ENCODE measurements at regions not wholly inside any gene's neighbourhood (a gene's known extent, or its start where the extent isn't known, plus 50 kb on each side); places are given as distances from the start of the nearest gene placed in this dataset.

GRCh38 chr13:99655351-99656091 is 154.2 kb downstream of the TM9SF2 start:
- no peak for TF ChIP-seq POLR2AphosphoS5 (IDR thresholded peaks at IDR 0.05; ENCODE audit: low read depth, low read length)
- TF ChIP-seq TAF1 (IDR thresholded peaks at IDR 0.05; ENCODE audit: low read depth, low read length): no peak
- TF ChIP-seq POLR2A (IDR thresholded peaks at IDR 0.05; ENCODE audit: low read depth, low read length): no peak
- no peak for TF ChIP-seq SPI1 (IDR thresholded peaks at IDR 0.05; ENCODE audit: low read depth, low read length)
- TF ChIP-seq PAX5 (IDR thresholded peaks at IDR 0.05; ENCODE audit: insufficient read depth, low read length, severe bottlenecking): no peak
- no peak for TF ChIP-seq POU2F2 (IDR thresholded peaks at IDR 0.05; ENCODE audit: low read depth, low read length)
- DNase-seq (ENCODE audit: insufficient read length, low spot score) (no peak), FAIRE-seq (no peak)

GRCh38 chr13:99654076-99654475 is 152.8 kb downstream of the TM9SF2 start:
- DNase-seq (ENCODE audit: insufficient read length, low spot score) (no peak), FAIRE-seq (peak; percentile 31)
- TF ChIP-seq POU2F2 (IDR thresholded peaks at IDR 0.05; ENCODE audit: low read depth, low read length): no peak
- no peak for TF ChIP-seq SPI1 (IDR thresholded peaks at IDR 0.05; ENCODE audit: low read depth, low read length)
- TF ChIP-seq TAF1 (IDR thresholded peaks at IDR 0.05; ENCODE audit: low read depth, low read length): no peak
- TF ChIP-seq PAX5 (IDR thresholded peaks at IDR 0.05; ENCODE audit: insufficient read depth, low read length, severe bottlenecking): no peak
- TF ChIP-seq POLR2A (IDR thresholded peaks at IDR 0.05; ENCODE audit: low read depth, low read length): no peak
- no peak for TF ChIP-seq POLR2AphosphoS5 (IDR thresholded peaks at IDR 0.05; ENCODE audit: low read depth, low read length)

GRCh38 chr13:99653526-99653925 is 152.3 kb downstream of the TM9SF2 start:
- no peak for FAIRE-seq
- TF ChIP-seq POLR2AphosphoS5 (IDR thresholded peaks at IDR 0.05; ENCODE audit: low read depth, low read length) (no peak), POU2F2 (IDR thresholded peaks at IDR 0.05; ENCODE audit: low read depth, low read length) (no peak), SPI1 (IDR thresholded peaks at IDR 0.05; ENCODE audit: low read depth, low read length) (no peak), POLR2A (IDR thresholded peaks at IDR 0.05; ENCODE audit: low read depth, low read length) (no peak), TAF1 (IDR thresholded peaks at IDR 0.05; ENCODE audit: low read depth, low read length) (no peak), PAX5 (IDR thresholded peaks at IDR 0.05; ENCODE audit: insufficient read depth, low read length, severe bottlenecking) (no peak)
- no peak for DNase-seq (ENCODE audit: insufficient read length, low spot score)

GRCh38 chr13:99652901-99653300 is 151.6 kb downstream of the TM9SF2 start:
- FAIRE-seq (peak; percentile 13), DNase-seq (ENCODE audit: insufficient read length, low spot score) (no peak)
- TF ChIP-seq POLR2AphosphoS5 (IDR thresholded peaks at IDR 0.05; ENCODE audit: low read depth, low read length): no peak
- no peak for TF ChIP-seq POLR2A (IDR thresholded peaks at IDR 0.05; ENCODE audit: low read depth, low read length)
- no peak for TF ChIP-seq SPI1 (IDR thresholded peaks at IDR 0.05; ENCODE audit: low read depth, low read length)

DNA sequence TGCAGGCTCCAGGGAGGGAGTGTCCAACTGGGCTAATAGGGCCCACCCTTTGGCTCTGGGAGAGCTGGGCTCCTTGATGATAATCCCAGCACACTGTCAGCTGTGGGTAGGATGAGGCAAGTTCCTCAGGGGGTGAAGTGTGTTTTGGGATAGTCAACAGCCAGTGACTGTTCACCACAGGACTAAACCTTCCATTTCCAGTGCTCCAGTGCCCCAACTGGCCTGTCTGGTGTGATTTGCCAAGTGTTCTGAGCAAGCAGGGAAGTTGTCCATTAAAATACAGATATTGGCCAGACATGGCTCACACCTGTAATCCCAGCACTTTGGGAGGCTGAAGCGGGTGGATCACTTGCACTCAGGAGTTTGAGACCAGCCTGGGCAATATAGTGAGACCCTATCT is 150.9 kb downstream of the TM9SF2 start:
- FAIRE-seq (no peak), DNase-seq (ENCODE audit: insufficient read length, low spot score) (no peak)
- TF ChIP-seq POU2F2 (IDR thresholded peaks at IDR 0.05; ENCODE audit: low read depth, low read length) (no peak), TAF1 (IDR thresholded peaks at IDR 0.05; ENCODE audit: low read depth, low read length) (no peak), SPI1 (IDR thresholded peaks at IDR 0.05; ENCODE audit: low read depth, low read length) (no peak), PAX5 (IDR thresholded peaks at IDR 0.05; ENCODE audit: insufficient read depth, low read length, severe bottlenecking) (no peak), POLR2AphosphoS5 (IDR thresholded peaks at IDR 0.05; ENCODE audit: low read depth, low read length) (no peak), POLR2A (IDR thresholded peaks at IDR 0.05; ENCODE audit: low read depth, low read length) (no peak)

DNA sequence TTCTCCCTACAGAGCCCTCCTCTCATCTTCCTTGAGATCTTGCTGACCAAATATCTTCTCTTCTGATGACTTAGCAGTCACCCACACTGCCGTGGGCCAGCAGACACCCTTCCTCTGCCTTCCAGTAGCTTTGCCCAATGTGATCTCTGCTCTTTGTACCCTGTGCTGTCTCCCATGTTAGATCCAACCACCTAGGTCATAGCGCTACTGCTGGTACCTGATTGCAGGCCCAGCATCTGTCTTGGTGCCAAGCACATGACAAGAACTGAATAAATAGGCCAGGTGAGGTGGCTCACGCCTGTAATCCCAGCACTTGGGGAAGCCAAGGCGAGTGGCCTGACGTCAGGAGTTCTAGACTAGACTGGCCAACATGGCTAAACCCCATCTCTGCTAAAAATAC is 149.7 kb downstream of the TM9SF2 start:
- FAIRE-seq: no peak
- no peak for DNase-seq (ENCODE audit: insufficient read length, low spot score)
- TF ChIP-seq POLR2A (IDR thresholded peaks at IDR 0.05; ENCODE audit: low read depth, low read length): no peak

GRCh38 chr13:99650410-99650809 is 149.1 kb downstream of the TM9SF2 start:
- DNase-seq (ENCODE audit: insufficient read length, low spot score) (no peak), FAIRE-seq (no peak)
- TF ChIP-seq PAX5 (IDR thresholded peaks at IDR 0.05; ENCODE audit: insufficient read depth, low read length, severe bottlenecking) (no peak), SPI1 (IDR thresholded peaks at IDR 0.05; ENCODE audit: low read depth, low read length) (no peak), POLR2AphosphoS5 (IDR thresholded peaks at IDR 0.05; ENCODE audit: low read depth, low read length) (no peak), TAF1 (IDR thresholded peaks at IDR 0.05; ENCODE audit: low read depth, low read length) (no peak), POU2F2 (IDR thresholded peaks at IDR 0.05; ENCODE audit: low read depth, low read length) (no peak)

GRCh38 chr13:99648927-99649326 is 147.7 kb downstream of the TM9SF2 start:
- DNase-seq (ENCODE audit: insufficient read length, low spot score) (no peak), FAIRE-seq (no peak)
- TF ChIP-seq PAX5 (IDR thresholded peaks at IDR 0.05; ENCODE audit: insufficient read depth, low read length, severe bottlenecking) (no peak), POU2F2 (IDR thresholded peaks at IDR 0.05; ENCODE audit: low read depth, low read length) (no peak), TAF1 (IDR thresholded peaks at IDR 0.05; ENCODE audit: low read depth, low read length) (no peak), POLR2AphosphoS5 (IDR thresholded peaks at IDR 0.05; ENCODE audit: low read depth, low read length) (no peak), SPI1 (IDR thresholded peaks at IDR 0.05; ENCODE audit: low read depth, low read length) (no peak), POLR2A (IDR thresholded peaks at IDR 0.05; ENCODE audit: low read depth, low read length) (no peak)

DNA sequence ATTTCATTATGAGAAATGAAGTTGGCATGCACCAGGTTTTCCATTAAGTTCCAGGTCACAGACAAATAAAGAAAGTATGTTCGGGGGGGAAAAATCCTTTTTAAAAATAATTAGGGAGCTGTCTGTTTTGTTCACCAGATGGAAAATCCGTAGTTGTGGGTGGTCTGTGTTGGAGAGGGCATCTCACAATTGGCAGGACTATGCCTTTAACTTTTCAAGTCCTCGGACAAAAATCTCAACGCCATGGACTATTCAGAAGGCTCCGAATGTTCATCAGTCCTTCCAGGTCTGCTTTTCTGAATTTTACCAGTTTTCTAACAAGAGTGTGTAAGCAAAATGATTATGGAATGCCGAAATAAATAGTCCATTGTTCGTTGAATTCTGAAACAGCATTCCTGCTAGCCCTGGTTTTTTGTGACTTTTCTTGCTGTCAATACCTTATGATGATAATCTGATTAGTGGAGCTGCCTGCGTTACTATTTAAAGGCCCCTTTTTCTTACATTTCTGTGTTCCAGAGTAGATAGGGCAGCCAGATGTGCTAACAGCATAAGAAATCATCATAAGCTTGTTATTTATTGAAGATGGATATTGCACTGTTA is 146.9 kb downstream of the TM9SF2 start:
- TF ChIP-seq SPI1 (IDR thresholded peaks at IDR 0.05; ENCODE audit: low read depth, low read length) (no peak), POLR2AphosphoS5 (IDR thresholded peaks at IDR 0.05; ENCODE audit: low read depth, low read length) (no peak), POU2F2 (IDR thresholded peaks at IDR 0.05; ENCODE audit: low read depth, low read length) (no peak), PAX5 (IDR thresholded peaks at IDR 0.05; ENCODE audit: insufficient read depth, low read length, severe bottlenecking) (no peak), POLR2A (IDR thresholded peaks at IDR 0.05; ENCODE audit: low read depth, low read length) (no peak), TAF1 (IDR thresholded peaks at IDR 0.05; ENCODE audit: low read depth, low read length) (no peak)
- FAIRE-seq (no peak), DNase-seq (ENCODE audit: insufficient read length, low spot score) (no peak)

DNA sequence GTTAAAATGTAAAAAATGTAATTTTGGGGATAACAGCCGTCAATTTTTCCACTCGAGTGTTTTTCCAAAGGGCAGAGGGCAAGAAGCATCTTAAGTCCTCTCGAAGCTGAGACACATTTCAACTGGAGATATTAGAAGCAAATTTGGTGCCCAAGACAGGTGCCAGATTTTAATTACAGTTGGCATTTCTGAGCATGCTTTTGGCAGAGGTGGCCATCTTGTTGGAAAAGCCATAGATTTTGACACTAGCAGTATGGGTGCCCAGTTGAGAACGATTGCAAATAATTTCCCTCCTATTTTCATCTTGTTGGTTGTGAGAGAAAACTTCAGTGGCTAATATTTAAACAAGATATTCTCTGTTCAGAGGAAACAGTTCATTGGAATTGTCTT is 146.3 kb downstream of the TM9SF2 start:
- DNase-seq (ENCODE audit: insufficient read length, low spot score) (no peak), FAIRE-seq (no peak)
- TF ChIP-seq POU2F2 (IDR thresholded peaks at IDR 0.05; ENCODE audit: low read depth, low read length) (no peak), POLR2AphosphoS5 (IDR thresholded peaks at IDR 0.05; ENCODE audit: low read depth, low read length) (no peak), PAX5 (IDR thresholded peaks at IDR 0.05; ENCODE audit: insufficient read depth, low read length, severe bottlenecking) (no peak), POLR2A (IDR thresholded peaks at IDR 0.05; ENCODE audit: low read depth, low read length) (no peak), SPI1 (IDR thresholded peaks at IDR 0.05; ENCODE audit: low read depth, low read length) (no peak), TAF1 (IDR thresholded peaks at IDR 0.05; ENCODE audit: low read depth, low read length) (no peak)
